22Rv1 (cell line): ENCODE measurements at regions not wholly inside any gene's neighbourhood (a gene's known extent, or its start where the extent isn't known, plus 50 kb on each side); places are given as distances from the start of the nearest gene placed in this dataset.

Experiments
- H3K27ac ChIP-seq: fragments of 450-650 bp; 2 replicates; pipeline ENCODE4 v1.5.1; 2017
- CTCF ChIP-seq: fragments of 450-650 bp; IDR thresholded peaks from 2 replicates; pipeline ENCODE4 v1.5.1; 2017; ENCODE audit warnings: mild to moderate bottlenecking
- ZFX ChIP-seq: fragments of 450-650 bp; IDR thresholded peaks from 2 replicates; pipeline ENCODE4 v1.6.1; 2017; ENCODE audit warnings: antibody characterized with exemption, borderline replicate concordance

GRCh38 chr14:22313172-22313801 lies 275.7 kb downstream of the DAD1 start:
- no peak for TF ChIP-seq ZFX
- no peak for TF ChIP-seq CTCF
- H3K27ac ChIP-seq: no peak overlapping the region

DNA sequence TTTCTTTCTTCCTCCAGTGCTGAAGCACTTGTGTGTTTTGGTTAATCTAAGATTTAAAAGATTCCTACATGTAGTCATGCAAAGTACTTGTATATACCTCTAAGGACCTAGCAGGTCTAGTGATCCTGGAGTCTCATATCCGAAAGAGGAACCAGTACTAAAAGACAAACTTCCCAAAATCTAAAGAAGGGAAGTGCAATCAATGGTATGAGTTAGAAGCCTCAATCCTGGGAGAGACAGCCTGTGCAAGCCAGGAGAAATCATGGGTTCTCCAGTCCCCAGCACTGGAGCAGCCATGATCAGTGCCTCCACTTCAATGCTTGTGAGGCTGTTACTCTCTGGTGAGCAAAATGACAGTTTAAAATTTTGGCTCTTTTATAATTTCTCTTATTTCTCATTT lies 277.4 kb downstream of the DAD1 start:
- no peak for TF ChIP-seq CTCF
- TF ChIP-seq ZFX: no peak

GRCh38 chr14:22305607-22306006 lies 283.4 kb downstream of the DAD1 start:
- no peak for TF ChIP-seq CTCF
- TF ChIP-seq ZFX: no peak
- no peak overlapping the region for H3K27ac ChIP-seq

More for the DNA sequence above, 277.4 kb downstream of the DAD1 start:
- no peak overlapping the region for H3K27ac ChIP-seq

DNA sequence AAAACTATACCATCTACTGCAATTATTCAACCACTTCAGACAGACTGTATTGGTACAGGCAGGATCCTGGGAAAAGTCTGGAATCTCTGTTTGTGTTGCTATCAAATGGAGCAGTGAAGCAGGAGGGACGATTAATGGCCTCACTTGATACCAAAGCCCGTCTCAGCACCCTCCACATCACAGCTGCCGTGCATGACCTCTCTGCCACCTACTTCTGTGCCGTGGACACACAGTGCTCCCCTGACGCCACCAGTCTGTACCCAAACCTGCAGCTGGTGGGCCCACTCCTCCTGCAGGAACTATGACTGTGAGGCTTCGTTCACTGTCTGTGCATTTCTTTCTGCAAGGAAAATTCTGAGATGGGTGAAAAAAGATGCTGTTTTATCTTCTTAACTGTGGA lies 284.7 kb downstream of the DAD1 start:
- no peak overlapping the region for H3K27ac ChIP-seq
- TF ChIP-seq ZFX: no peak
- TF ChIP-seq CTCF: no peak

GRCh38 chr14:22303589-22304195 lies 285.3 kb downstream of the DAD1 start:
- TF ChIP-seq ZFX (no peak), CTCF (peak; percentile 81)
- no peak overlapping the region for H3K27ac ChIP-seq

- TF ChIP-seq ZFX: no peak
- TF ChIP-seq CTCF: no peak
- no peak overlapping the region for H3K27ac ChIP-seq
Measured at GRCh38 chr14:22300646-22301045, 288.4 kb downstream of the DAD1 start.

GRCh38 chr14:22297376-22297775 lies 291.6 kb downstream of the DAD1 start:
- TF ChIP-seq ZFX (no peak), CTCF (no peak)
- no peak overlapping the region for H3K27ac ChIP-seq
